Upper lobe of right lung (tissue), 1 donor: ENCODE measurements at regions not wholly inside any gene's neighbourhood (a gene's known extent, or its start where the extent isn't known, plus 50 kb on each side); places are given as distances from the start of the nearest gene placed in this dataset.

Source experiments
- ATAC-seq: fragments of 200-7000 bp; cut with Tn5 transposase; one replicate; pipeline ENCODE4 v1.9.1; 2020; ENCODE audit warnings: mild to moderate bottlenecking, moderate library complexity
- DNase-seq: peaks from one replicate; pipeline ENCODE4 v3.0.0-alpha.2; 2020
- H3K27ac ChIP-seq: fragments of 200-600 bp; one replicate; pipeline ENCODE4 v1.8.0; 2022
- H3K27me3 ChIP-seq: fragments of 200-600 bp; one replicate; pipeline ENCODE4 v1.8.0; 2022; ENCODE audit warnings: mild to moderate bottlenecking
- H3K36me3 ChIP-seq: fragments of 200-600 bp; one replicate; pipeline ENCODE4 v1.8.0; 2022
- H3K4me1 ChIP-seq: fragments of 200-600 bp; one replicate; pipeline ENCODE4 v1.8.0; 2022
- H3K4me3 ChIP-seq: fragments of 200-600 bp; one replicate; pipeline ENCODE4 v1.8.0; 2022; ENCODE audit warnings: mild to moderate bottlenecking
- H3K9me3 ChIP-seq: fragments of 200-600 bp; one replicate; pipeline ENCODE4 v1.8.0; 2022
- CTCF ChIP-seq: fragments of 200-600 bp; IDR thresholded peaks from one replicate; pipeline ENCODE4 v1.8.0; 2022; ENCODE audit warnings: antibody characterized with exemption
- intact Hi-C: fragments of 100-400 bp; cut with DNase I; formaldehyde crosslinking; loops from one replicate; pipeline ENCODE4 v1.11.0; 2022
- donor health status: DM: no; HTN: yes; CAD: no; lungs with severe emphysema.

GRCh38 chr4:15233626-15234025 is 194.2 kb upstream of the C1QTNF7 start:
- DNase-seq = no peak
- peaks cover 15% of the 10 kb centered on the region for H3K4me1 ChIP-seq
- H3K9me3 ChIP-seq = no peaks in the 10 kb centered on the region
- H3K4me3 ChIP-seq = no peak overlapping the region
- no peaks in the 10 kb centered on the region for H3K27me3 ChIP-seq
- no peak for TF ChIP-seq CTCF
- intact Hi-C loops = no loop called here
- no peaks in the 10 kb centered on the region for H3K36me3 ChIP-seq
- no peak for ATAC-seq
- no peak overlapping the region for H3K27ac ChIP-seq

- peaks cover 15% of the 10 kb centered on the region for H3K4me1 ChIP-seq
- H3K27ac ChIP-seq = no peak overlapping the region
- intact Hi-C loops = no loop called here
- TF ChIP-seq CTCF = no peak
- ATAC-seq (peak; percentile 33), DNase-seq (no peak)
- H3K27me3 ChIP-seq = no peaks in the 10 kb centered on the region
- H3K9me3 ChIP-seq = no peaks in the 10 kb centered on the region
- H3K36me3 ChIP-seq = no peaks in the 10 kb centered on the region
- no peak overlapping the region for H3K4me3 ChIP-seq
These were observed 193.5 kb upstream of the C1QTNF7 start for GRCh38 chr4:15234116-15234855.

- TF ChIP-seq CTCF = no peak
- Histone ChIP-seq H3K4me3 (no peak overlapping the region), H3K4me1 (peaks cover 15% of the 10 kb centered on the region), H3K27me3 (no peaks in the 10 kb centered on the region), H3K36me3 (no peaks in the 10 kb centered on the region), H3K27ac (no peak overlapping the region), H3K9me3 (no peaks in the 10 kb centered on the region)
- DNase-seq = no peak
- intact Hi-C loops = loop anchor here (5.0 kb wide), 1 partner anchor 223 kb away; no protein-coding TSS in a partner anchor
- ATAC-seq = no peak
These were observed 193.0 kb upstream of the C1QTNF7 start for GRCh38 chr4:15234856-15235126.

GRCh38 chr4:15235135-15235534 is 192.7 kb upstream of the C1QTNF7 start:
- ATAC-seq (no peak), DNase-seq (no peak)
- H3K4me1 ChIP-seq = peaks cover 15% of the 10 kb centered on the region
- H3K4me3 ChIP-seq = no peak overlapping the region
- no peaks in the 10 kb centered on the region for H3K36me3 ChIP-seq
- no peak for TF ChIP-seq CTCF
- no peaks in the 10 kb centered on the region for H3K27me3 ChIP-seq
- no peaks in the 10 kb centered on the region for H3K9me3 ChIP-seq
- intact Hi-C loops = loop anchor here (5.0 kb wide), 1 partner anchor 222 kb away; no protein-coding TSS in a partner anchor
- H3K27ac ChIP-seq = no peak overlapping the region

- ATAC-seq (peak; percentile 15), DNase-seq (no peak)
- intact Hi-C loops = loop anchor here (5.0 kb wide), 1 partner anchor 220 kb away; no protein-coding TSS in a partner anchor
- no peaks in the 10 kb centered on the region for H3K36me3 ChIP-seq
- no peak overlapping the region for H3K27ac ChIP-seq
- H3K4me1 ChIP-seq = peaks cover 12% of the 10 kb centered on the region
- no peak overlapping the region for H3K4me3 ChIP-seq
- H3K27me3 ChIP-seq = no peaks in the 10 kb centered on the region
- no peaks in the 10 kb centered on the region for H3K9me3 ChIP-seq
- TF ChIP-seq CTCF = no peak
These were observed 190.1 kb upstream of the C1QTNF7 start for GRCh38 chr4:15237648-15238230.
